Midbrain (tissue), 1 donor: ENCODE measurements at regions not wholly inside any gene's neighbourhood (a gene's known extent, or its start where the extent isn't known, plus 50 kb on each side); places are given as distances from the start of the nearest gene placed in this dataset.
"Not testable (repeated sequence)": the region's sequence is repeated elsewhere in the genome, so short reads cannot be mapped to it uniquely, and the experiment has no call there.

ENCODE experiments used
- DNase-seq: peaks from one replicate; lab custom pipeline; 2025; lab: John Stamatoyannopoulos, UW

DNA sequence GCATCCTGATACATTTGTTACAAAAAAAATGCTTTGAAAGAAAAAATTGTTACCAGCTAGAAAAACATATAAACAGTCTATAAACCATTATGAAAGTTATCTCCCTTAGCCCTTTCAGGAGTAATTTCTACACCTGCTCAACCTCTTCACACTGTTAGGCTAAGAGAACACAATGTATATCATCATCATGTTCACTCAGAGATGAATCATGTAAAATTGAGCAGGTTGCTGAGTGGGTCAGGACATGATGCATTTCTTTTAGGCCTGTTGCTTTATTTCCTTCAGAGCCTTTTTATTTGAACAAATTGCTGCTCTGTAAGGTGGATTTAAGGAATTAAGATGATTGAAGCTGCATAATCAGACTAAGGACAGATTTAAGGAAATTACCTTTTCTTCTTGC is 531.3 kb upstream of the MAN1A1 start:
- no peak for DNase-seq

DNA sequence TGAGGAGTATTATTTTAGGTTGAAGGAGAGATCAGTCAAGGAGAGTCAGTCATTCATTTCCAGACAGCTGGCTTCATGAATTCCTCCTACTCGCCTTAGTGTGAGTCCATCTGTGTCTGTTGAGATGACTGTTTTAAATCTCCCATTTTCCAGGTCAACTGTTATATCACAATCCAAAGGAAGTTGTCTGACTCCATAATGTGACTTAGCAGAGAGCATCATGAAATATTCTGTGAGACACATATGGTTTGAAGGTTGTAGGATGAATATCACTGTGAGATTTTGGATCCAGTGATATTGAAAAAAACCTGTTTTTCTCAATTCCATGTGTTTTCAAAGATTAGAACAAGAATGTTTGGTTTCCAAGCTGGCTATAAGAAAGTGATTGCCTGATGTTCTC is 530.2 kb upstream of the MAN1A1 start:
- no peak for DNase-seq

DNA sequence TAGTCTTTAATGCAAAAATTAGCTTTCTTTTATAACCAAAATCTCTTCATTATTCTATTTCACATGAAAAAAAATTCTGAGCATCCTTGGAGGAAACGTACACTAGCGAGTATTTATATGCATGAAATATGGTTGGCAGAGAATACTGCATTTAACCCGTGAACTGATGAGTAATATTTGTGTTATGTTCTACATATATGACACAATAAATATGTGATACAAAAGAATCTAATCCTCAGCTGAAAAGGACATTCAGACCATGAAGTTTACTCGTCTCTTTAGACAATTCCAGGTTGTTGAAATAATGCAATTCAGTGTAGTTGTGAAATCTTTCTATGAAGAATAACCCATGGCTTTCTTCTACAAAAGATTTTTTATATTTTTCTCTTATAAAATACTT is 524.8 kb upstream of the MAN1A1 start:
- DNase-seq: no peak

DNA sequence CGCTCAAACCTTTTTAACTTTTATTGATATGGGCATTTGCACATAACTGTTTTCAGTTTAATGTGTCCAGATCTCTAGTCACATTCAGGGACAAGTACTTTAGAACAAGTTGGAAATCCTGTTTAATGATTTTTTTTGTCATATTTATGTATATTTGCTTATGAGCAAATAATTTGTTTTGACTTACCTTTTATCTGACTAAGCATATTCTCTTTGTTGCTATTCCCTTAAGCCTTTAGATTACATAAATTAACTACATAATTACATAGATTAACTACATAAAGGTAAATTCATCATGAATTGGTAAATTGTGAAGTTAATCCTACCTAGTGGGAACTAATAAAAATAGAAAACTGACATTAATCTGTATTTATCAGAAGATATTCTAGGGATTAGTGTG is 523.5 kb upstream of the MAN1A1 start:
- DNase-seq: no peak

DNA sequence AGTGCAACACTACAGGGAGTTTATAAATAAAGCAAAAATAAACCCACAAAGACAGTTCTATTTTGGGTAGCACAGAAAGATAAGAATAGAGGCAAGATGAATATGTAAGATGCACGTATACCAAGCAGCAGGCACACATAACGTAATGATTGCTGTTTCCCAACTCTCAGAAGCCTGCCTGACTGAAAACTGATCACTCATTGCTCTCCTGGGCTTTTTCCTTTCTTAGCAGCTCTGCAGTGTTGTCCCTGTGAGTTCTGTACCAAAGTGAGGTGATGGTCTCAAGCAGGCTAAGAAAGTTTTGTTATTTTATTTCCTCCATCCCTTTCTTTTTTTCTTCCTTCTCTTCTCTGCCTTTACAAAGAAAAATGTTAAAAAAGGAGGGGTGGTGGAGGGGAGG is 522.0 kb upstream of the MAN1A1 start:
- no peak for DNase-seq

DNA sequence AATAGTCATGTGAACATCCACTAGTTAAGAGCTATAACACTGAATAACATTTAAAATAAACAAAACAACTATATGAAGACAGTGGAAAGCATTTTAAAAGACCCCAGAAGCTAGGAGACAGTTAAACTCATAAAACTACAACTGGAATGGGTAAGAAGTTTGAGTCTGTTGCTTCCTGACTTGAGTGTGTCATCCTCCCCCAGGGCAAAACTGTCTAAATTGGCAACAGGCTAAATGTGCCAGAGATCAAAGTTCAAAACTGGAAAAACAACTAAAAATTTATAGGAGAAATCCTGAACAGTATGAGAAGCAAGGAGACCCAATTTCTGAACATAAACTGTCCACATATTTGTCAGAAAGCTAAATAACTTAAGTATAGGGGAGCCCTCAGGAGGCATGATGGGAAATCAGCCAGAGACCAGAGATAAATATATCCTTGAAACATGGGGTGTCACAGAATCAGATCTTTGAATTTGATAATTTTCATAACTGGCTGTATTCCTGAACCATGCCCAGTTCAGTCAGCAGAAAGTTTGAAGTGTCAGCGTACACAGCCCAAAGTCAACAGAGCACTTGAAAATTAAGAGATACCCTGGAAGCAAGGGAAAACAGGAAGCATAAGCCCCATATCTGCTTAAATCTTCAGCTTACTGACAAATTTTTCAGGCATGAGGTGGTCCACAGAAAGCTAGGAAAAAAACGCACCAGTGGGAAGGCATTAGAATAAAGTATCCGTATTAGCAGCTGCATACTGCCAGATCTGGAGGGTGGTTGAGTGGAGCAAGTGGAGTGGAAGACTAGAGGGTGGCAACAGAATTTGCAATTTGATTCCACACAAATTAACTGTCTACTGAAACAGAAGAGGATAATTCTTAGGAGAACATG is 516.1 kb upstream of the MAN1A1 start:
- no peak for DNase-seq

DNA sequence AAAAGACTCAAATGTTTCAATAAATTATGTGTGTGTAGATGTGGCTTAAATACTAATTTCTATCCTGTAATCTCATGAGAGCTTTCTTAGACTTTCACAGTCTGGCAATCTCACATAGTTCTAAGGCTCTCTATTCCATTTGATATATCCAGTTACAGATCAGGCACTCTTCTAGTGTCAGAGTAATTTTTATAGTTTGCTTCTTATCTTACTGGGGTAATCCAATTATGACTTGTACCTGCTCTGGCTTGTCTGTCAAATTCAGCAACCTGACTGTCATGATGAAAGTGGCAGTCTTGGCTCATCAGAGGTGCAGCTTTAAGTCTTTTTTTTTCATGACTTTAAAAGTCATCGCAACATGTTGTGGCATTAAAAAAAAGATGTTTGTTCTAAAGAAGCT is 513.2 kb upstream of the MAN1A1 start:
- DNase-seq: no peak

DNA sequence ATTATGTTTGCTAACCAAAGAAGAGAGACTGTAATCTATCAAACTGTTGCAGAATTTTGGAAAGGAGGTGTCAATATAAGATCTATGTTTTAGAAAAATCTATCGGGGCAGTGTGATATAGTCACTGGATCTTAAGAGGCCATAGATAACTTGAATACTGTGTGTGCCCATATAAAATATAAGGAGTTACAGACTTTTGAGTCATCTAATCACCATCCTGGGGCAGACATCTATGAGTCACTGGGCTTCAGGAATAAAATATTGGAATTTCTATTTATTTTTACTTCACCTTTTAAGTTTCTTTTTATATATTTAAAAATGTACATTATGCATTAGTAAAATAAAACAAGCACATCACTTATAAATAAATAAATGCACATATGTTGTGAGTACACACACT is 509.3 kb upstream of the MAN1A1 start:
- no peak for DNase-seq

DNA sequence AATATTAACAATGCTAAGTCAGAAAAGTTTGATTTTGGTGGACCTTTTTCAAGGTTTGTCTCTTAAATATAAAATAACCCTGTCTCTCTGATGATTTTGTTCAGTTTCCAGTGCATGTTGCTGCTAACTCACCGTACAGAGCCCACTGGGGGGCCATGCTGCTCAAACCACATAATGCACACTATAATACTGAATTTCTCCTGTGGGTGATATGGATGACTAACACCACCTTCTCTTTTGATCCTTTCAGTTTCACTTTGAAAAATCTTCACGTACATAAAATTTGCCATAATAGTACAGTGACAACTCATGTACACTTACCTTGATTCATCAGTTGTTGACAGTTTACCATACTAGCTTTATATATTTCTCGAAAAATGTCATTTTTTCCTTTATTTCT is 506.6 kb upstream of the MAN1A1 start:
- DNase-seq: no peak

DNA sequence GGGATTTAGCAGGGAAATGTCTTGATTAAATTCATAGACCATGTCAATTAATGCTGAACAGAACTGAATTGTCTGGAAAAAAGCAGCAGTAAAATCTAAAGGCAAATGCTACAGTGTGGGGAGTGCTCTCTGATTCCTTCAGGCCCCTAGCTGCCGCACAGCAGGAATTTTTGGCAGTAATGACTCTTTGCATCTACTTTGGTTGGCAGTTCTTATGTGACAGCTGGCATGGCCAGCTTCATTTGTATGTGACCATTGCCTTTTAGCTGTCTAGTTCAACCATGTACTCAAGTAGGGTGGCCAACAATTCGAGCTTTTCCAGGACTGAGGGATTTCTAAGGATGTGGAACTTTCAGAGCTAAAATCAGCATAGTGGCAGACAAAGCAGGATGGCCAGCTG is 499.1 kb upstream of the MAN1A1 start:
- DNase-seq: no peak

DNA sequence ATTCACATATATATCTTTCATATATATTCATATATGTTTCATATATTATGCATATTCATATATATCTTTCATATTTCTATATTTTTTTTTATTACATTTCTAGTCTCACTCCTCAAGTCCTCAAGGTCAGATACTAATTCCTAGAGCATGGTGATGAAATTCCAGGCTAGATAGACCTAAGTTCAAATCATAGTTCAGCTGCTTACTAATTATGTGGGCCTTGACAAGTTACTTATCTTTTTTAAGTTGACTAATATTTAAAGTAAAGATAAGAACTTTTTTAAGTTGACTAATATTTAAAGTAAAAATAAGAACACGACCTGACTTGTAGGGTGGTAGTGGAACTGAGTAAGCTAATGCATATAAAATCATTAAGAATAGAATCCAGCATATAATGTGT is 495.6 kb upstream of the MAN1A1 start:
- DNase-seq: no peak

DNA sequence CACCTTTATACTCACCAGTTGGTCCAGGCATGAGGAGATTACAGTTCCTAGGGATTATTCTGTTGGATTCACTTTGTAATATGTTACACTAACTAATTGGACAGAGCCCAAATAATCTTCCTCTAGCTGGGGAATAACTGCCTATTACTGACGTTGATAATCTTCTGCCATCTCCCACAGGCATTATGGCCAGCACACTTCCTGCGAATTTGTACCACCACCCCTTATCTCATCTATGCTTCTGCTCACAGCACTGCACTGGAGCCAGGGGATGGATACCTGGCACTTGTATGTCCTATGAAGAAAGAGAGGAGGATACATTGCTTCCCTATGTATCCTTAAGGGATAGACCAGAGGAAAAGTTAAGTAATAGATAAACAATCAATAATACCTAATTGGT is 494.8 kb upstream of the MAN1A1 start:
- DNase-seq: no peak

DNA sequence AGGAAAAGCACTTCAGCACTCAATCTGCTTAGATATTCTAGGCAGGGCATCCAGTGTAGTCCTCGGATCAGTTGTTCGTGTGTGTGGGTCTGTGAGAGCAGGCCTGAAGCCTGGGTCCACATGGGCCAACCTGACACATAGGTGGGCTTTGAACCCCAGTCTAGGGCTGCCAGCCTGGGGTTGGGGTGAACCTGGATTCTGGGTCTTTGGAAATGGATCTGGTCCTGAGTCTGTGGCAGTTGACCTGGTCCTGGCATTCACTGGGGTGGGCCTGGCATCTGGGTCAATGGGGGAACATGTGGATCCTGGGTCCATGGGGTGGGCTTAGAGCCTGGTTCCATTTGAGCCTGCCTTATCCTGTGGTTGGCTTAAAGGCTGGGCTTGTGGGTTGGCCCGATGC is 492.6 kb upstream of the MAN1A1 start:
- no peak for DNase-seq

DNA sequence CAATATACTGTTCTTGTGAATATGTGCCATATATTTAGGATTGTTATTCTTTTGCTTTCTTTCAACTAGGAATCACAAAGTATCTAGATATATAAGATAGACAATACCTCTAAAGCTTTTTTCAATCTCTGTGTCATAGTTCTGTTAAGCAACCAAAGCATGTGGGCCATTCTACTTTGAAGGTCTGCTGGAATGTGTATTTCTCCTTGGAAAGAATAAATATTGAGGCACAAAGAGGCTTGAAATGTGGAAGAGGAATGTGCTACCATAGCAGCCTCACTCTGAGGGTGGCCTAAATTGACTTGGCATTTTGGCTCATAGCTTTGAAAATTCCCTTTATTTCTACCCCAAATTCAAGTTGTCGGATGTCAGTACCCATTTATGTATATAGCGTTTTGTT is 488.5 kb upstream of the MAN1A1 start:
- no peak for DNase-seq

DNA sequence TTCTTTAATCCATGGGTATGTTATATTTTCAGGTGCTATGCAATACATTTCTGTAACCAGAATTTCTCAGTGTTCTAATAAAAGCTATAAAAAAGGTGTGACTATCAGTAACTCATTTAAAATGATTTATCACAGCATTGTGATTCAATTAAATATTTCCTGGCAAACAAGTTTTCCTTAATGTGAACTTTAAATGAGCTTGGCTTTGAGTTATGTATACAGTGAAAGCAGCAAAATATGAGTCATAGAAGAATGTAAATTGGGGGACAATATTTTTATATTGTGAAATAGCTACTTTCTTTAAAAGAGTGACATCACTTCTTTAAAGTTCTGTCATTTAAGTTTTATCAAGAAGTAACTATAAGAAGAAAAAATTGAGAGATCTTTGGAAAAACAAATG is 484.9 kb upstream of the MAN1A1 start:
- no peak for DNase-seq

DNA sequence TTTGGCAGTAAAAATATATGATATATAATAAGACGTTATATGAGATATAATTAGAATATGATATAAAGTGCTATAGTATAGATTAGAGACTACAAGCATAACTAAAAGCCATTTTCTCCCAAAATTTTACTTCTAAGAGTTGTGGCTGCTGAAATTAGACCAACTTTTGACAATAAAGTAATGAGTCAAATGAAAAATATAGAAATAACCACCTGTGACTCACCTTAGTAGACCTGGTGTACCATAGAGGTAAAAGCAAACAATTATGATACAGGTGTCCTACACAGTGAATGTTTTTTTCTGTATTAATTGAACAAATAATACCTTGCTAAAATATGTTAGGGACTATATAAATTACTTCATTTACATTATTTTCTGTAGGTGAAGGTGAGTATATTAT is 482.9 kb upstream of the MAN1A1 start:
- DNase-seq: no peak

DNA sequence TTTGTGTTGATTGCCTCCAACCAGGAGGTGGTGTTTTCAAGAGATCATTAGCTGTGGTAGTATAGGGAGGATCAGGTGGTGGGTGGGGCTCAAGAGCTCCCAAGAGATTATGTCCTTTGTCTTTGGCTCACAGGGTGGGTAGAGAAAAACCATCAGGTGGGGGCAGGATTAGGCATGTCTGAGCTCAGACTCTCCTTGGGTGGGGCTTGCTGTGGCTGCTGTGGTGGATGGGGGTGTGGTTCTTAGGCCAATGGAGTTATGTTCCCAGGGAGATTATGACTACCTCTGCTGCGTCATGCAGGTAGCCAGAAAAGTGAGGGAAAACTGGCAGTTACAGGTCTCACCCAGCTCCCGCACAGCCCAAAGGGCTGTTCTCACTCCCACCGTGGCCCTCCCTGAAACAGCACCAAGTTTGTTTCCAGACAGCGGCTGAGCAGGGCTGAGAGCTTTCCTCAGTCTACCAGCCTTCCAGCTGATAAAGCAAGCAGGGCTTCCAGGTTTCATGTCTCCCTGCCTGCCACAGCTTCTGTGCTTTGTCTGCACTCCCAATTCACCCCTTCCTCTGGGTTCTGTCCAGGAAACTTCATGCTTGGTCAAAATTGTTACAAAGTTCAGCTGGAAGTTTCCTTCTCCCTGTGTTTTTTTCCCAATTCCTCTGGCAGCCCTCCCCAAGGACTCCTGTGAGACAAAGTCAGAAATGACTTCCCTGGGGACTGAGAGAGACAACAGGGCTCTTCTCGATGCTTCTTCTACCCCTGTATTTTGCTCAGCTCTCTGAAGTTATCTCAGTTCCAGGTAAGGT is 481.1 kb upstream of the MAN1A1 start:
- DNase-seq: no peak

DNA sequence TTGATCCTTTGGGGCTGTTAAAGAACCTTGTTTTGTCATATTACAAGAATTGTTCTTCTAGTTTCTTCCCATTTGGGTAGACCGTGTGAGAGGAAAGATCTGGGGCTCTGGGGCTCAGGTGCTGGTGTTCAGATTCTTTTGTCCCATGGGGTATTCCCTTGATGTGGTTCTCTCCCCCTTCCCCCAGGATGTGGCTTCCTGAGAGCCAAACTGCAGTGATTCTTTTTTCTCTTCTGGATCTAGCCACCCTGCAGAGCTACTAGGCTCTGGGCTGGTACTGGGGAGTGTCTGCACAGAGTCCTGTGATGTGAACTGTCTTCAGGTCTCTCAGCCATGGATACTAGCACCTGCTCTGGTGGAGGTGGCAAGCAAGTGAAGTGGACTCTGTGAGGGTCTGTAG is 480.5 kb upstream of the MAN1A1 start:
- DNase-seq: no peak

DNA sequence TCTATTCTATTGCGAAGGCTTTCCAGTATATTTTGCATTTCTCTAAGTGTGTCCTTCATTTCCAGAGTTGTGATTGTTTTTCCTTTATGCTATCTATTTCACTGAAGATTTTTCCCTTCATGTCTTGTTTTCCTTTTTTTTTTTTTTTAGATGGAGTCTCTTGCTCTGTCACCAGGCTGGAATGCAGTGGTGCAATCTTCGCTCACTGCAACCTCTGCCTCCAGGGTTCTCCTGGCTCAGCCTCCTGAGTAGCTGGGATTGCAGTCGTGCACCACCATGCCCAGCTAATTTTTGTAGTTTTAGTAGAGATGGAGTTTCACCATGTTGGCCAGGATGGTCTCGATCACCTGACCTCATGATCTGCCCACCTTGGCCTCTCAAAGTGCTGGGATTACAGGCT is 479.9 kb upstream of the MAN1A1 start:
- not testable (repeated sequence) for DNase-seq

DNA sequence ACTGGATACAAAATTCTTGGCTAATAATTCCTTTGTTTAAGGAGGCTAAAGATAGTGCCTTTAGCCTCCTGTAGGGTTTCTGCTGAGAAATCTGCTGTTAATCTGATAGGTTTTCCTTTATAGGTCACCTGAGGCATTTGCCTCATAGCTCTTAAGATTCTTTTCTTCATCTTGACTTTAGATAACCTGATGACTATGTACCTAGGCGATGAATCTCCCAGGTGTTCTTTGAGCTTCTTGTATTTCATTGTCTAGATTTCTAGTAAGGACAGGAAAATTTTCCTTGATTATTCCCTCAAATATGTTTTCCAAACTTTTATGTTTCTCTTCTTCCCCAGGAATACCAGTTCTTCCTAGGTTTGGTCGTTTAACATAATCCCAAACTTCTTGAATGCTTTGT is 479.4 kb upstream of the MAN1A1 start:
- DNase-seq: no peak

DNA sequence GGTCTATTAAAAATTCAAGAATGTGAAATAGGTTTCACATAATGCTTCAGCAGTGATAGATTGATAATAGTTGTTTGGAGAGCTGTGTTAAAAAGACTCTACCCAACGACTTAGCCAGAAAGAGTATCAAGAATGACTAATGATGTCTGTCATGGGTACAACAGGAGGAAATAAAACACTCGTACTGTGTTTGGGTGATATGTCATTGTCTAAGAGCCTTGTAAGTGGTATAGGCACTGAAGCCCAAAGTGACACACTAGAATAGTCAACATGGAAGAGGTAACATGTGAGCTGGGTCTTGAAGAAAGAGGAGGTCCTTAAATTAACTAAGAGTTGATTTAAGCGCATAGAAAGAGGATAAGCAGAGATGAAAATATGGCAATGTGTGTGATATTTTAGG is 471.8 kb upstream of the MAN1A1 start:
- no peak for DNase-seq

DNA sequence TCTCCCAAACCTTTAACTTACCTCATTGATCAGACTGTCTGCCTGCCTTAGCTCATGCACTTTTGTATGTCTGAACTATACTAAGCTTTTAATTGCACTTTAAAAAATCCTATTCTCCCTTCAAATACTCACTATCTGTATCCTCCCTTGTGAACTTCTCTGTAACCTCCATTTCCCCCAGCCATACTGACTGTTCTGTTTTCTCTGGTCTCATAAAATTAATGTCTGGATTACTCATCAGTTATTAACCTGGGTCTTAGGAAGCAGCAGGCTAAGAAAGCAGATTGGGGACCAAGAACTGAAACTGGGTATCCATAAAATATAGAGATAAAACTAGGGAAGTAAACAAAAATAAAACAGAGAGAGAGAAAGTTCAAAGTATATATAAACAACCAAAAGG is 469.3 kb upstream of the MAN1A1 start:
- no peak for DNase-seq

DNA sequence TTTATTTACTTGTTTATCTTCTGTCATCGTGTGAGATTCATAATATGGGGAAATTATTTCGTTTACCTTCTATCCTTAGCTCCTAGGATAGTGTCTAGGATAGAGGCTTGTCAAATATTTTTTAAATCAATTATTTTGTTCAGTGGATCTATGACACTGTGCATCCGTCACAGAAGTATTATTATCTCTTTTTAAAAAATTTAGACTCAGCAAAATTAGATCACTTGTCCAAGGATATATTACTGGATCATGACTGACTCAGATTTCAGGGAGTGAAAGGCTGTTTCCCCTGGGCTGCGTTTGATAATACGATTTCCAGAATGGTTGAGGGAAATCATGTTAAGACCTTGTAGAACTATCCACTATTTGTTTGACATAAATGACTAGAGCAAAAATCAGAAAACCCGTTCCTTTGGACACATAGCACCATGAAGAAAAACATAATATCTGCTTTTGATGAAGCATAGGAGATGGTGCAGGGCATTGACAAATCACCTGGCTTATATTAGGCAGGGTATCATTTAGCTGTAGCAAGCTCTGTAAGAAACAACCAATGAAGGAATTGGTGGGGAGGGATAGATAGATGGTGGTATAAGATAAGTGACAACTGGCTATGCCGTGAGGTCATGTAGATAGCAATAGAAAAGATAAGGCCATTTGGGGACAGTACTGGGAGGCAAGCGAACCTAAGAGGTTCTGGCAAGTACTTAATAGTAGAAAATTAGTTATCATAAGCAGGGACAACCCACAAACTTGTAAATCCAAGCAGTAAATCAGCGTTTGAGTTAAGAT is 465.2 kb upstream of the MAN1A1 start:
- DNase-seq: no peak
